Activated CD8-positive, alpha-beta T cell treated with anti-CD3 and anti-CD28 coated beads, Interleukin-2, amount 10 ng/mL, durations not matched to agents 7 days and 5 days (primary cell): ENCODE measurements at regions not wholly inside any gene's neighbourhood (a gene's known extent, or its start where the extent isn't known, plus 50 kb on each side); places are given as distances from the start of the nearest gene placed in this dataset.

Experiments
- ATAC-seq: fragments of 150-1000 bp; cut with Tn5 transposase; one replicate; pipeline ENCODE4 v1.10.0; 2021; ENCODE audit warnings: moderate library complexity
- CTCF ChIA-PET: fragments of 350-600 bp; sonication (Branson Sonifier 250); formaldehyde crosslinking; loops from one replicate; lab custom pipeline; 2021; ENCODE audit warnings: antibody characterized with exemption; lab: Charles Lee
- POLR2A ChIA-PET: fragments of 350-600 bp; sonication (Branson Sonifier 250); formaldehyde crosslinking; loops from one replicate; lab custom pipeline; 2021; ENCODE audit warnings: antibody characterized with exemption; lab: Charles Lee
- DNase-seq: peaks from one replicate; pipeline ENCODE4 v3.0.0-alpha.2; 2020
- H3K27ac Mint-ChIP-seq: one replicate; pipeline ENCODE4 v1.8.0; 2021; ENCODE audit warnings: mild to moderate bottlenecking, mixed read lengths
- H3K27me3 Mint-ChIP-seq: one replicate; pipeline ENCODE4 v1.8.0; 2021; ENCODE audit warnings: low read depth, mixed read lengths
- H3K36me3 Mint-ChIP-seq: one replicate; pipeline ENCODE4 v1.8.0; 2021; ENCODE audit warnings: low read depth, mixed read lengths
- H3K4me1 Mint-ChIP-seq: one replicate; pipeline ENCODE4 v1.8.0; 2021; ENCODE audit warnings: low read depth, mixed read lengths
- H3K4me3 Mint-ChIP-seq: one replicate; pipeline ENCODE4 v1.8.0; 2021; ENCODE audit warnings: mild to moderate bottlenecking, mixed read lengths
- H3K9me3 Mint-ChIP-seq: one replicate; pipeline ENCODE4 v1.8.0; 2022; ENCODE audit warnings: mixed read lengths; ENCODE audit not compliant: insufficient read depth

DNA sequence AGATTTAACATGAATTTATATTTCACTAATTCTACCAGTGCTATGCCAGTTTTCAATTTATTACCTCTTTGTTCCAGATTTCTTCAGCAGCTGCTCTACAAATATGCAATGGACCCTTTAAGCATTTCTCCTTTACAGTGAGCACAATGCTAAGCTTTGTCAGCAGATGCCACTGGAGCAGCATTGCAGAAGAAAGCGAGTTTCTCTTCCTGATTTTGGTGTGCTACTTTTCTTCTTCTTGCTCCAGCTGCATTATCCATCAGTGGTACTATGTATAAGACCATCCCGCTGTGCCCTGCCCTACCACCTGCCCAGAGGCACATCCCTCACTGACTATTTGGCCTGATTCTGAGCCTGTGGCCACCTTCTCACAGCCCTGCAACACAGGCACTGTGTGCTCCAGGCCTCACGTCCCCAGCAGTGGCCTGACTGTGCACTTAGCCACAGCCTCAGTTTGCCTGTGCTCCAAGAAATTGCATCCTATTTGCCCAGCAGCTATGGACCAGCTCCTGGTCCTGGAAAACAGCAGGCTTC is 84.1 kb downstream of the TNFAIP3 start:
- DNase-seq (no peak), ATAC-seq (no peak)
- ChIA-PET CTCF (interaction anchor here (1.3 to 20.9 kb wide), 12 partner anchors 8 to 535 kb away, joined by 3 to 555 read pairs (median 6); partner anchors contain the start of gene TNFAIP3), POLR2A (interaction anchor here (1.9 kb wide), 1 partner anchor 16 kb away, joined by 6 read pairs; no protein-coding TSS in a partner anchor)
- Mint-ChIP-seq H3K4me1 (peaks cover 16% of the 10 kb centered on the region), H3K36me3 (no peaks in the 10 kb centered on the region), H3K9me3 (no peaks in the 10 kb centered on the region), H3K27me3 (peaks cover 4% of the 10 kb centered on the region), H3K4me3 (no peak overlapping the region), H3K27ac (peak overlapping the region; percentile 31)

DNA sequence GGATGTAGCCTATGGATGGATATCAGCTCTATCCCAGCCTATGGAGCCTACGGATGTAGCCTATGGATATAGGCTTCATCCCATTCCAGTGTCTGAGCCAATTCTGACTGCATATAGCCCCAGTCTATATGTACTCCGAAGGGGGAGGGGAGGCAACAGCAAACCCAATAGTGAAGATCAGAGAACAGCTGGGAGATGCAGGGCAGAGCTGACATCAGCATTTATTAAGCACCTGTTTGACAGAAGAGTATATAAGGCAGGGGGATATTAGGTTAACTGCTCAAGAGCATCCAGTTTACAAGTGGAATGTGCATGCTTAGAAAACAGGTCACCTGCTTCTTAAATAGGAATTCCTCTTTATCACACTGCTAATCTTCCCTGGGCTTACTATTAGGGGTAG is 85.2 kb downstream of the TNFAIP3 start:
- Mint-ChIP-seq H3K4me3 (no peak overlapping the region), H3K27me3 (peaks cover 4% of the 10 kb centered on the region), H3K4me1 (peaks cover 16% of the 10 kb centered on the region), H3K27ac (no peak overlapping the region), H3K36me3 (no peaks in the 10 kb centered on the region), H3K9me3 (no peaks in the 10 kb centered on the region)
- ChIA-PET POLR2A (interaction anchor here (0.7 kb wide), 1 partner anchor 71 kb away, joined by 3 read pairs; no protein-coding TSS in a partner anchor), CTCF (interaction anchor here (0.6 to 20.9 kb wide), 8 partner anchors 10 to 939 kb away, joined by 3 to 555 read pairs (median 4); partner anchors contain the start of gene TNFAIP3)
- ATAC-seq, result no peak
- no peak for DNase-seq

DNA sequence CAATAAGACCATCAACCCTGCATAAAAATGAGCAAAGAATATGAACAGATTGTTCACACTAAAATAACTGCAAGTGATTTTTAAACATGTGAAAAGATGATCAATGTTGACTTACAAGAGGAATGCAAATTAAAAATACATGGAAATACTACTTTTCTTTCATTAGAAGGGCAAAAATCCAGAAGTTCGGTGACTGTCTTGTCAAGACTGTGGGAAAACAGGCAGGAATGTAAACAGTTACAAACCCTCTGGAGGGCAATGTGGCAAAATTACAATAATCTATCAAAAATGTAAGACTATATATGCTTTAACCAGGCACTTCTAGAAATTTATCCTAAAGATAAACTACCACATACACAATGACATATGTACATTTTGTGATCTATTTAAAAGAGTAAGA is 86.7 kb downstream of the TNFAIP3 start:
- ATAC-seq (no peak), DNase-seq (no peak)
- Mint-ChIP-seq H3K27ac (no peak overlapping the region), H3K27me3 (peaks cover 4% of the 10 kb centered on the region), H3K9me3 (no peaks in the 10 kb centered on the region), H3K4me1 (peaks cover 27% of the 10 kb centered on the region), H3K4me3 (no peak overlapping the region), H3K36me3 (peaks cover 8% of the 10 kb centered on the region)
- ChIA-PET POLR2A (no interaction called here), CTCF (interaction anchor here (2.0 kb wide), 1 partner anchor 9 kb away, joined by 6 read pairs; no protein-coding TSS in a partner anchor)

DNA sequence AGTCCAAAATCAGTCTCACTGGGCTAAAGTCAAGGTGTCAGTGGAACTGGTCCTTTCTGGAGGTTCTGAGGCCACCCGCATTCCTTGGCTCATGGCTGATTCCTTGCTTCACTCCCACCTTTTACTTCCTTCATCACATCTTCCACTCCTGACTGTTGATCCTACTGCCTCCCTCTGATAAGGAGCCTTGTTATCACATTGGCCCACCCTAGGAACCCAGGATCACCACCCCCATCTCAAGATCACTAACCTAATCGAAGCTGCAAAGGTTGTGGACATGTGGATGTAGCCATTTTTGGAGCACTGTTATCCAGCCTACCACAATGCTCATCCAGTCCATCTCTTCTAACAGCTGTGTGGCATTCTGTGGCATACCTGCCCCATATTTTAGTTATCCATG is 87.2 kb downstream of the TNFAIP3 start:
- no peak for ATAC-seq
- CTCF ChIA-PET, result no interaction called here
- Mint-ChIP-seq H3K4me3 (no peak overlapping the region), H3K36me3 (peaks cover 9% of the 10 kb centered on the region), H3K9me3 (no peaks in the 10 kb centered on the region), H3K4me1 (peaks cover 28% of the 10 kb centered on the region), H3K27ac (no peak overlapping the region), H3K27me3 (peaks cover 4% of the 10 kb centered on the region)
- no peak for DNase-seq
- POLR2A ChIA-PET, result no interaction called here

DNA sequence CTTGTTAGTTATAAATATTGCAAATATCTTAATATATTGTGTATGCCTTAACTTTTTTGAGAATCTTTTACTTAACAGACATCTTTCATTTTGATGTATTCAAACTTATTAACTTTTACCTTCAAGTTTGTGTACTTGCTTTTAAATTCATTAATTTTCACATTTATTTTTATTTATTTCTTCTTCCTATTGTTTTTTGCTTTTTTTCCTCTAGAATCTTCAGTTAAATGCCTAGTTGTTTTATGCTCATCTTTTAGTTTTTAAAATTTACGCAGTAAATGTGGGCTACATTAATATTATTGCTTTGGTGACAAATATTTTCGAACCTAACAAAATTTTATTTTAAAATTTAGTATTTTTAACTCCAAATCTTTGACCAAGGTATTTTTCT is 89.0 kb downstream of the TNFAIP3 start:
- ChIA-PET CTCF (no interaction called here), POLR2A (no interaction called here)
- no peak for ATAC-seq
- no peak overlapping the region for H3K27ac Mint-ChIP-seq
- peaks cover 14% of the 10 kb centered on the region for H3K4me1 Mint-ChIP-seq
- DNase-seq, result no peak
- H3K27me3 Mint-ChIP-seq, result peaks cover 4% of the 10 kb centered on the region
- H3K36me3 Mint-ChIP-seq, result peaks cover 18% of the 10 kb centered on the region
- H3K9me3 Mint-ChIP-seq, result peaks cover 9% of the 10 kb centered on the region
- H3K4me3 Mint-ChIP-seq, result no peak overlapping the region

DNA sequence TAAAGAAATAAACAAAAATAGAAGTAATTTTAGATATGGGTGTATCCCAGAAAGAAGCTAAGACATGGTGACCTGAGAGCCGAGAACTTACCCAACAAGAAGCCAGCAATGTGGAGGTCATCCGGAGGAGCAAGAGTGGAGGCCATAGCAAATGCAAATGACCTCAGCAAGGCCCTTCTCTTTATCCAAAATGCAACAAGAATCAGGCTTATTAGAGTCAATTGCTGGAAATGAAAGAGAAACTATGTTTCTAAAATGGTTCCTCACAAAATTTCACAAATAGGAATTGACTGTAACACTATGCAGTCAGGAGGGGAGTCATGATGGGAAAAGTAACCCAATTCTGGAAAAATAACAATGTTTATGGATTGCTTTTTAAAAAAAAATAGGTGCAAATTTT is 90.4 kb downstream of the TNFAIP3 start:
- POLR2A ChIA-PET, result interaction anchor here (0.7 kb wide), 1 partner anchor 23 kb away, joined by 3 read pairs; no protein-coding TSS in a partner anchor

DNA sequence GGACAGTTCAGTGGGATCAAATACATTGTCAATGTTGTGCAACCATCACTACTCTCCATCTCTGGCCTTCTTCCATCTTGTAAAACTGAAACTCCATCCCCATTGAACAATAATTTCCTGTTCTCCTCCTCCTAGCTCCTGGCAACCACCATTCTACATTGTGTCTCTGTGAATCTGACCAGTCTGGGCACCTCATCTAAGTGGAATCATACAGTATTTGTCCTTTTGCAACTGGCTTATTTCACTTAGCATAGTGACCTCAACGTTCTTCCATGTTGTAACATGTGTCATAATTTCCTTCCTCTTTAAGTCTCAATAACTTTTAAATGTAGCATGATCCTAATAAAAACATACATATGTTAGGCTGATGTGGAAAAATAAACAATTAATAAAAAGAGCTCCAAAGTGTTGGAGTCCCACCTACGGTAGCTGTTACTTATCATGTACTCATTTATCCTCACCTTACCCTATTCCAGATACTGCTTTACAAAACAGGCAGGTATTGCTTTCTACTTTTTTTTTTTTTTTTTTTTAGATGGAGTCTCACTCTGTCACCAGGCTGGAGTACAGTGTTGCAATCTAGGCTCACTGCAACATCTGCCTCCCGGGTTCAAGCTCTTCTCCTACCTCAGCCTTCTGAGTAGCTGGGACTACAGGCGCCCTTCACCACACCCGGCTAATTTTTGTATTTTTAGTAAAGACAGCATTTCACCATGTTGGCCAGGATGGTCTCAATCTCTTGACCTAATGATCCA is 91.9 kb downstream of the TNFAIP3 start:
- ChIA-PET CTCF (interaction anchor here (1.1 to 3.1 kb wide), 7 partner anchors 9 to 251 kb away, joined by 3 to 22 read pairs (median 4); no protein-coding TSS in a partner anchor), POLR2A (interaction anchor here (0.5 to 0.9 kb wide), 2 partner anchors 32 to 91 kb away, joined by 3 read pairs; no protein-coding TSS in a partner anchor)
- H3K36me3 Mint-ChIP-seq, result peaks cover 18% of the 10 kb centered on the region
- peaks cover 13% of the 10 kb centered on the region for H3K4me1 Mint-ChIP-seq
- ATAC-seq, result no peak
- no peak overlapping the region for H3K27ac Mint-ChIP-seq
- no peak overlapping the region for H3K4me3 Mint-ChIP-seq
- DNase-seq, result no peak
- peaks cover 9% of the 10 kb centered on the region for H3K9me3 Mint-ChIP-seq
- no peaks in the 10 kb centered on the region for H3K27me3 Mint-ChIP-seq

More for the DNA sequence above, 90.4 kb downstream of the TNFAIP3 start:
- no peak overlapping the region for H3K4me3 Mint-ChIP-seq
- H3K36me3 Mint-ChIP-seq, result peaks cover 18% of the 10 kb centered on the region
- no peak overlapping the region for H3K27ac Mint-ChIP-seq
- peaks cover 13% of the 10 kb centered on the region for H3K4me1 Mint-ChIP-seq
- no peak for ATAC-seq
- peaks cover 9% of the 10 kb centered on the region for H3K9me3 Mint-ChIP-seq
- CTCF ChIA-PET, result interaction anchor here (1.3 to 3.0 kb wide), 4 partner anchors 8 to 158 kb away, joined by 4 to 14 read pairs (median 10); no protein-coding TSS in a partner anchor
- no peak for DNase-seq
- H3K27me3 Mint-ChIP-seq, result peaks cover 4% of the 10 kb centered on the region

DNA sequence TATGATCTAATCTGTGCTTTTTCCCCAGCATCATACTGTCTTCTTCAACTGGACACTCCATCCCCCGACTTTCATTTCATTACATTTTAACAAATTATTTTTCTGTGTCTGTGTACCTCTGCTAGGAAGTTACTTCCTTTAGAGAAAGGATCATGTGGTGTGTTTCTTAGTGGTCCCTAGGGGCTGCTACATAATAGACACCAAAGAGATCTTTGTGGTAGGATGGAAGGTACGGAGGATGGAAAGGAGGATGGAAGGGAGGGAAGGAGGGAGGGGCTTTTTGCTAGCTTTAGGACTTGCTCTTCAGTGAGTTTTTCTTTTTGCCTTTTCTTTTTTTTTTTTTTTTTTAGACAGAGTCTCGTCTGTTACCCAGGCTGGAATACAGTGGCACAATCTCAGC is 95.7 kb downstream of the TNFAIP3 start:
- DNase-seq (no peak), ATAC-seq (no peak)
- Mint-ChIP-seq H3K27me3 (no peaks in the 10 kb centered on the region), H3K27ac (no peak overlapping the region), H3K4me3 (no peak overlapping the region), H3K4me1 (peaks cover 15% of the 10 kb centered on the region), H3K9me3 (peaks cover 9% of the 10 kb centered on the region), H3K36me3 (peaks cover 16% of the 10 kb centered on the region)
- ChIA-PET POLR2A (no interaction called here), CTCF (interaction anchor here (1.0 to 1.9 kb wide), 6 partner anchors 10 to 255 kb away, joined by 3 to 9 read pairs (median 7); no protein-coding TSS in a partner anchor)

DNA sequence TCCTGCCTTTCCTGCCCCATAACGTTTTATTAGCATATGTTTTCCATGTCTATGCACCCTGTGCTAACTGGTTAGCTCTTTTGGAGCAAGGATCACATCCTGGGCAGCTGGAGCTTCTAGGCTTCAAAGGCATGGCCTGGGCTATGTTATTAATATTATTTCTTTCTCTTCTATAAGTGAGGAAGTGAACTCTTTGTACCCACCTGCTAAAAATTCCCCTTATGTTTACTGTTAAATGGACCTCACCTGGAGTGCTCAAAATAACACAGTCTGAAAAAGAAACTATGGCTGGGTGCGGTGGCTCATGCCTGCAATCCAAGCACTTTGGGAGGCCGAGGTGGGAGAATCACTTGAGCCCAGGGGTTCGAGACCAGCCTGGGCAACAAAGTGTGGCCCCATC is 97.8 kb downstream of the TNFAIP3 start:
- no peak for ATAC-seq
- no peaks in the 10 kb centered on the region for H3K27me3 Mint-ChIP-seq
- H3K4me3 Mint-ChIP-seq, result no peak overlapping the region
- peaks cover 6% of the 10 kb centered on the region for H3K9me3 Mint-ChIP-seq
- peaks cover 28% of the 10 kb centered on the region for H3K4me1 Mint-ChIP-seq
- H3K27ac Mint-ChIP-seq, result no peak overlapping the region
- CTCF ChIA-PET, result interaction anchor here (1.2 kb wide), 1 partner anchor 94 kb away, joined by 3 read pairs; no protein-coding TSS in a partner anchor
- DNase-seq, result no peak
- peaks cover 13% of the 10 kb centered on the region for H3K36me3 Mint-ChIP-seq
- POLR2A ChIA-PET, result no interaction called here

DNA sequence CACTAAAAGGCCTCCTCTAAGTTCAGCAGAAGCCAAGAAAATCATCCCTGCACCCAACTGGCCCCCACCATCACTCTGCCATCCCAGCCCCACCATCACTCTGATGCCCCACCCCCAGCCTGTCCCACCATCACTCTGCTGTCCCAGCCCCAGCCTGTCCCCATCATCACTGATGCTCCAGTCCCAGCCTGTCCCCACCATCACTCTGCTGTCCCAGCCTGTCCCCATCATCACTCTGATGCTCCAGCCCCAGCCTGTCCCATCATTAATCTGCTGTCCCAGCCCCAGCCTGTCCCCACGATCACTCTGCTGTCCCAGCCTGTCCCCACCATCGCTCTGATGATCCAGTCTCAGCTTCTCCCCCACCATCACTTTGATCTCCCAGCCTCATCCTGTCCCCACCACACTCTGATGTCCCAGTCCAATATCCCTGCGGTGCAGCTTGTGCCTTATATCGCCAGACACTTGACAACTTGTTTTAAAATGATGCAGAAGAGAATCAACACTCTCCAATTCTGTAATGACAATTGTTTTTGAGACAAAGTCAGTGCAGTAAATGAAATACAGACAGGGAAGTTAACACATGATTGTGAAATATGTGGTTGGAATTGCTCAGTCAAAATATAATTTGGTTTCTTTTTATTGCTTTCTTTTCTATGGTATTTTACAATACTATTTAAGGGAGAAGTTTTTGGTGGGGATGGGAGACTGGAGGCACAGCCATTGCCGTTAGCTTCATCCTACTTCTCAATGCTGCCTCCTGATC is 100.8 kb downstream of the TNFAIP3 start:
- ATAC-seq, result peak; percentile 25
- H3K36me3 Mint-ChIP-seq, result peaks cover 10% of the 10 kb centered on the region
- H3K9me3 Mint-ChIP-seq, result no peaks in the 10 kb centered on the region
- ChIA-PET CTCF (interaction anchor here (0.8 to 3.0 kb wide), 16 partner anchors 8 to 268 kb away, joined by 3 to 15 read pairs (median 3); no protein-coding TSS in a partner anchor), POLR2A (interaction anchor here (1.6 kb wide), 1 partner anchor 18 kb away, joined by 6 read pairs; no protein-coding TSS in a partner anchor)
- no peak for DNase-seq
- H3K27me3 Mint-ChIP-seq, result no peaks in the 10 kb centered on the region
- peak overlapping the region; percentile 64 for H3K27ac Mint-ChIP-seq
- H3K4me3 Mint-ChIP-seq, result no peak overlapping the region
- H3K4me1 Mint-ChIP-seq, result peaks cover 47% of the 10 kb centered on the region

DNA sequence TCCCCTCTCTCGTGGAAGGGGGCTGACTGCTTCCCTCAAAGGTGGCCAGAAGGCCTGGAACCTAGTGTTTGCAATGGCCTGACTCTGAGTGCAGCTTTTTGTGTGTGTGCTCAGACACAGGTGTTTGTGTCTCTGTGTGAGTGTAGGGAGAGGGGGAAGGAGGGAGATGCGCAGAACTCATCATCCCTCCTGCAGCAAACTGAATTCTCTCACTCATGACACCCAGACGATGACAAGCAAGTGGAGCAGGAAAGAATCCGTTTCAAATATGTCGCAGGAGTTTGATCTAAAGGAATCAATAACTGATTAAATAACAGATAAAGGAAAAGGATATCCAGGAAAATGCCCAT is 101.4 kb downstream of the TNFAIP3 start:
- ChIA-PET POLR2A (interaction anchor here (1.2 kb wide), 1 partner anchor 98 kb away, joined by 3 read pairs; no protein-coding TSS in a partner anchor), CTCF (interaction anchor here (0.8 to 3.0 kb wide), 10 partner anchors 19 to 264 kb away, joined by 3 to 15 read pairs (median 3); no protein-coding TSS in a partner anchor)
- peaks cover 47% of the 10 kb centered on the region for H3K4me1 Mint-ChIP-seq
- peak overlapping the region; percentile 64 for H3K27ac Mint-ChIP-seq
- H3K36me3 Mint-ChIP-seq, result peaks cover 10% of the 10 kb centered on the region
- DNase-seq, result no peak
- no peaks in the 10 kb centered on the region for H3K27me3 Mint-ChIP-seq
- ATAC-seq, result peak; percentile 7
- no peak overlapping the region for H3K4me3 Mint-ChIP-seq
- H3K9me3 Mint-ChIP-seq, result no peaks in the 10 kb centered on the region
